VCaP (cell line): ENCODE measurements at regions not wholly inside any gene's neighbourhood (a gene's known extent, or its start where the extent isn't known, plus 50 kb on each side); places are given as distances from the start of the nearest gene placed in this dataset.
"Not testable (repeated sequence)": the region's sequence is repeated elsewhere in the genome, so short reads cannot be mapped to it uniquely, and the experiment has no call there.

Experiments
- H3K27ac ChIP-seq: fragments of 450-650 bp; 2 replicates; pipeline ENCODE4 v1.5.1; 2017
- TF ChIP-seq, protein P1 (sequence below): fragments of 450-650 bp; conservative IDR thresholded peaks from 2 replicates; pipeline ENCODE4 v1.5.1; 2017; ENCODE audit warnings: mild to moderate bottlenecking, moderate library complexity

DNA sequence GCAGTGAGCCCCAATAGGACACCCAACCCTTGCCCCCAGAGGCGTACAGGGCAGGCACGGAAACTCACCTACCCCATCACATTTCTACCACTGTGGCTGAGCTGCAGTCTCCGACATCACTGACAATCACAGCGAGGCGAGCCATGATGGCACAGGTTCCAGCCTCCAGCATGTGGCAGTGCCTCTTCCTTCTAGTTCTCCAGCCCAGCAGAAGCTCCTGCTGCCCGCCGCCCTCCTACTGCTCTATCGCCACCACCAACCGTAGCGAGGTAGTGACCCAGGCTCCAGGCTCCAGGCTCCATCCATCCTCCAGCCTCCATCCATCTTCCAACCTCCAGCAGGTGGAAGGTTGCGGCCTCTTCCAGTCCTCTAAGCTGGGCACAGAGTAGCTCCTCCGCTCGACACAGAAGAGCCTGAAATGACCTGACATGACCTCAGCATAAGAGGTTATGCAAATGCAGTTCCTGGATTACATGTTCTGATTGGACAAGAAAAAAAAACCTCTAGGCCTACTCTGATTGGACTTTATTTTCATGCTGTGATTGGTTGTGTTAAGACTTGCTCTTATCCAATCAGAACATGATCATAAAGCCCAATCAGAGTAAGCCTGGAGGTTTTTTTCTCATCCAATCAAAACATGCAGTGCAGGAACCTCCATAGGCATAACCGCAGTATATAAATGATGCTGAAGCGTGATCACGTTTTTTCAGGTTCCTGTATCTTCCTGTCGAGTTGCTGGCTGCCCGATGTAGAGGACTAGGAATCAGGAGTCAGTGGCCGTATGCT lies 438.9 kb upstream of the ZNF337 start:
- TF ChIP-seq, protein P1, sequence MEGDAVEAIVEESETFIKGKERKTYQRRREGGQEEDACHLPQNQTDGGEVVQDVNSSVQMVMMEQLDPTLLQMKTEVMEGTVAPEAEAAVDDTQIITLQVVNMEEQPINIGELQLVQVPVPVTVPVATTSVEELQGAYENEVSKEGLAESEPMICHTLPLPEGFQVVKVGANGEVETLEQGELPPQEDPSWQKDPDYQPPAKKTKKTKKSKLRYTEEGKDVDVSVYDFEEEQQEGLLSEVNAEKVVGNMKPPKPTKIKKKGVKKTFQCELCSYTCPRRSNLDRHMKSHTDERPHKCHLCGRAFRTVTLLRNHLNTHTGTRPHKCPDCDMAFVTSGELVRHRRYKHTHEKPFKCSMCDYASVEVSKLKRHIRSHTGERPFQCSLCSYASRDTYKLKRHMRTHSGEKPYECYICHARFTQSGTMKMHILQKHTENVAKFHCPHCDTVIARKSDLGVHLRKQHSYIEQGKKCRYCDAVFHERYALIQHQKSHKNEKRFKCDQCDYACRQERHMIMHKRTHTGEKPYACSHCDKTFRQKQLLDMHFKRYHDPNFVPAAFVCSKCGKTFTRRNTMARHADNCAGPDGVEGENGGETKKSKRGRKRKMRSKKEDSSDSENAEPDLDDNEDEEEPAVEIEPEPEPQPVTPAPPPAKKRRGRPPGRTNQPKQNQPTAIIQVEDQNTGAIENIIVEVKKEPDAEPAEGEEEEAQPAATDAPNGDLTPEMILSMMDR: no peak
- no peak overlapping the region for H3K27ac ChIP-seq

GRCh38 chr20:26134606-26135005 lies 438.0 kb upstream of the ZNF337 start:
- no peak overlapping the region for H3K27ac ChIP-seq
- TF ChIP-seq, protein P1: no peak

DNA sequence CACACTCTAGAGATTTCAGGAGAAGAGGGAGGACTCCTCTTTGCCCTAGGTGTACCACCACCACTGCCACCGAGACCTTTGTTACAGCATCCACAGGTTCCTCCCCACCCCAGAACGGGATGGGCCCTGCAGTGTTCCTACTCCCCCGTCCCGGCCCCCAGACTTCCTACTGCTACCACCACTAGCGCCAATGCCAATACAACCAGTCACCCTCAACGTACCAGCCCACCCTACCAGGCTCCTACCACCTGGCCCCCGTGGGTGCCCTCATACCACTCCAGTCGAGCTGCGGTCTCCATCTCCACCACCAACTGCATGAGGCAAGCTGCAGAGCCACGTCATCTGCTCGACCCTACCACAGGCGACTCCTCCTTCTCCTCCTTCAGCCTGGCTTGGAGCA lies 437.1 kb upstream of the ZNF337 start:
- not testable (repeated sequence) for H3K27ac ChIP-seq

GRCh38 chr20:26120920-26121319 lies 424.3 kb upstream of the ZNF337 start:
- H3K27ac ChIP-seq: not testable (repeated sequence)

DNA sequence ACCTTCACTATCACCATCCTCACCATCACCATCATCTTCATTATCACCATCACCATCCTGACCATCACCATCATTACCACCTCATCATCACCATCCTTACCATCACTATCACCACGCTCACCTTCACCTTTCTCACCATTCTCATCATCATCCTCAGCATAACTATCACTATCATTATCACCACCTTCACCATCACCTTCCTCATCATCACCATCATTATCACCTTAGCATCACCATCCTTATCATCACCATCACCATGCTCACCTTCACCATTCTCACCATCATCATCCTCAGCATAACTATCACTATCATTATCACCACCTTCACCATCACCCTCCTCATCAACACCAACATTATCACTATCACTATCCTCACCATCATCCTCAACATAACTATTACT lies 397.8 kb upstream of the ZNF337 start:
- not testable (repeated sequence) for H3K27ac ChIP-seq

- H3K27ac ChIP-seq: not testable (repeated sequence)
Observed at GRCh38 chr20:26091921-26092320, 395.3 kb upstream of the ZNF337 start.

DNA sequence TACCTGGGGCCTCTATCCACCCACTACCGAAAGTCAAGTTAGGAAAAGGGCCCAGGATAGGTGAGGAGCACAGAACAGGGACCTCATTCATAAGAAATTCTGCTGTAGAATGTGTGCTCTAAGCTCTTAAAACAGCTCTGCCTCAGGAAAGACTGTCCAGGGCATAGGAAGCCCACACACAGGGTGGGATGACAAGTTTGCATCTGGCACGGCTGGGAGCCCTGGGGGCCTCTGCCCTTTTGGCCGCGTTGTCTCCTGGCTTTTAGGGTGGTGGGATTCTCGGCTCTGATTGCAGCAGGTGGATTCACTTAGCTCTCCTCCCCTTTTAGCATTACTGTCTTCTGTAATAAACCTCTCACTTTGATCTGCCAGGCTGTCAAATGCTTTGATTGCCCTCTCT lies 389.5 kb upstream of the ZNF337 start:
- H3K27ac ChIP-seq: not testable (repeated sequence)

- H3K27ac ChIP-seq: not testable (repeated sequence)
Observed at GRCh38 chr20:26073972-26074371, 377.3 kb upstream of the ZNF337 start.

DNA sequence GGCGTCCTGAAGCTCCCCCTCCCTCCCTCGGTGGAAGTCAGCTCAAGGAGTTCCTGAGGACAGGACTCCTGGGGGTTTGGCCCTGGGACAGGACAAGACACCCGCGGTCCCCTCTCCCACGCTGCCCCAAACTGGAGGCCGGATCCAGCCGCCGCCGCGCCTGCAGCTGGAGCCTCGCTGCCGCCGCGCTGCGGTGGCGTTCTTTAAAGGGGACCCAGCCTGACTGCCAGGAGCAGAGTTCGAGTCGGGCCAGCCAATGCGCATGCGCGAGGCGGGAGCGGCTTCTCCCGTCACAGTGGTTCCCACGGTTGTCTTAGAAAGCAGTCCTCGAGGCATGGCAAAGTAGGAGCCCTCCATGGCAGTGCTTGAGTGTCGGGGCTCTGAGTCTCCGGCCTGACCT lies 362.7 kb upstream of the ZNF337 start:
- not testable (repeated sequence) for H3K27ac ChIP-seq

DNA sequence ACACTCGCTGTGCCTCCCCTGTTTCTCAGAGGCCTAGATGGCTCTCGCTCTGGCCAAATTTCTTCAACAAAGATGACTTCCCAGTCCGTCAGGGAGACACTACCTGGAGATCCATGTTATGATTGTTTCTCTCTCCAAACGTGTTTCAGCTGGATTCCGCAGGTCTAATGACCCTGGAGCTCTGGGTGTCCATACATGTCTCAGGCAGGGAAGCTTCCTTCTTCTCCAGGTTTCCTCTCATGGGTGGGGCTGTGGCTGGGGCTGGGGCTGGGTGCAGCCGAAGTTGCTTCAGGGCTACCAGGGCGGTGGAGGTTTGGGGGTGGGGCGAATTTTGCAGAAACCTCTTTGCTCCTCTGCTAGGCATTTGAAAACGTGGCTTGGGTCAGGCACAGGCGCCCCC lies 361.8 kb upstream of the ZNF337 start:
- H3K27ac ChIP-seq: not testable (repeated sequence)

DNA sequence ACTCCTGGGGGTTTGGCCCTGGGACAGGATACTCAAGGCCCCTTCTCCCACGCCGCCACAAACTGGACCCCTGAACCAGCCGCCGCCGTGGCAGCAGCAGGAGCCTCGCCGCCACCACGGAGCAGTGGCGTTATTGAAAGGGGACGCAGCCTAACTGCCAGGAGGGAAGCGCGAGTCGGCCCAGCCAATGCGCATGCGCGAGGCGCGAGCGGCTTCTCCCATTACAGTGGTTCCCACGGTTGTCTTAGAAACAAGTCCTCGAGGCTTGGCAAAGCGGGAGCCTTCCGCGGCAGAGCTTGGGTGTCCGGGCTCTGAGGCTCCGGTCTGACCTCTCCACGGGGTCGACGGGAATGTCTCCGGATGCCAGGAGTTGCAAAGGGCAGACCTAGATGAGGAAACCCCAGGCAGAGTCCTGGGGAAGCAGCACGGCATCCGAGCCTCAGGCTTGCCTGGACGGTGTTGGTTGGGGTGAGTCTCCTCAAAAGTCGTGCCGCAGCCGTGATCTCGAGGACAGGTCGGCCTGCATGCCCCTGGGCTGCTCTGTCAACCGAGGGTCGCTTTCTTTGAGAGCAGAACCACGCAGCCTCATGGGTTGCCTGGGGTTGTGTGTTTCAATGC lies 360.6 kb upstream of the ZNF337 start:
- H3K27ac ChIP-seq: not testable (repeated sequence)

- not testable (repeated sequence) for H3K27ac ChIP-seq
Observed at GRCh38 chr20:26025792-26026191, 329.1 kb upstream of the ZNF337 start.

DNA sequence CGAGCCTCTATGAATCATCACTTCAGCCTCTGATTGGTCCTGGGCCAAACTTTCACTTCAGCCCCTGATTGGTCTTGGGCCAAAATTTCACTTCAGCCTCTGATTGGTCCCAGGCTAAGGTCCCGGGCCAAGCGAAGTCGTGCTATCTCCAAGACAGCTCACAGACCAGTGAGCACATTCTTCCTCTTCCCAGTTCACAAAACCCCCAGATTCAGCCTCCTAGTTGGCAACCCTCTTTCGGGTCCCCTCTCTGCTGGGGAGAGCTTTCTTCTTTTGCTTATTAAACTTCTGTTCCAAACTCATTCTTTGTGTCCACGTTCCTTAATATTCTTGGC lies 314.3 kb upstream of the ZNF337 start:
- H3K27ac ChIP-seq: not testable (repeated sequence)

- H3K27ac ChIP-seq: not testable (repeated sequence)
Observed at GRCh38 chr20:26010224-26010941, 313.7 kb upstream of the ZNF337 start.

DNA sequence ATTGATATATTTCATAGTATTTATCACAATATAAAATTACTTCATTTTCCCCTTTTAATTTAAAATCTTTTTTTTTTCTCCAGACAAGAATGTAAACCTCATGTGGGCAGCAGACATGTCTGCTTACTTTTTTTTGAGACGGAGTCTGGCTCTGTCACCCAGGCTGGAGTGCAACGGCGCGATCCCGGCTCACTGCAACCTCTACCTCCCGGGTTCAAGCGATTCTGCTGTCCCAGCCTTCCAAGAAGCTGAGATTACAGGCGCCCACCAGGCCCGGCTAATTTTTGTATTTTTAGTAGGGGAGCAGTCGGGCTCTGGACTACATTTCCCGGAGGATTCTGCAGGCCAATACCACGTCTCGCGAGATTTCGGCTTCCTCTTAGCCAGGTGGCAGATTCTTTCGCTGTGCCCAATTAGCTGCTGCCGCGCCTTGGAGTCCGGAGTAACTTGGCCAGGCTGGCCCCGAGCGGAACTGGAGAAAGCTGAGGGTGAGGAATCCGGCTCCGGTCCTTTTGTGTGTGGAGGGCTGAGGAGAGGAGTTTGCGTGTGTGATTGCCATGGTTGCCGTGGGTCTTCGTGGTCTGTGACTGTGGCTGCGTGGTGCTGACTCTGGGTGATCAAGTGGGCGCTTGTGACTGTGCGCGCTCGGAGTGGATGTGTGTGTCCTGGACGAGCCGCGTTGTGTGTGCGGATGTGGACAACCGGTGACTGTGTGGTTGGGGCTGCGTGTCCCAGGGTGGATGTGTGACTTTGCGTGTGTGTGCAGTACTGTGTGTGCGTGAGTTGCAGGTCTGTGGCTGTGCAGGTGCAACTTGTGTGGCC lies 313.0 kb upstream of the ZNF337 start:
- H3K27ac ChIP-seq: not testable (repeated sequence)

GRCh38 chr20:26008026-26008425 lies 311.4 kb upstream of the ZNF337 start:
- H3K27ac ChIP-seq: not testable (repeated sequence)

DNA sequence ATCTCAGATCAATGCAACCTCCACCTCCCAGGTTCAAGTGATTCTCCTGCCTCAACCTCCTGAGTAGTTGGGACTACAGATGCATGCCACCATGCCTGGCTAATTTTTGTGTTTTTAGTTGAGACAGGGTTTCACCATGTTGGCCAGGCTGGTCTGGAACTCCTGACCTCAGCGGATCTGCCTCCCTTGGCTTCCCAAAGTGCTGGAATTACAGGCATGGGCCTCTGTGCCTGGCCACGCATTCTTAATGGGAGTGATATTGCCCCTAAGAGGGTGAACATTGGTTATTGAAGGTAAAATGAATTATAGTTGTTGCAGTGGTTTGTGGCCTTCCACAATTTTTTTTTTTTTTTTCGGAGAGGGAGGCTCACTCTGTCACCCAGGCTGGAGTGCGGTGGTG lies 309.5 kb upstream of the ZNF337 start:
- not testable (repeated sequence) for H3K27ac ChIP-seq

DNA sequence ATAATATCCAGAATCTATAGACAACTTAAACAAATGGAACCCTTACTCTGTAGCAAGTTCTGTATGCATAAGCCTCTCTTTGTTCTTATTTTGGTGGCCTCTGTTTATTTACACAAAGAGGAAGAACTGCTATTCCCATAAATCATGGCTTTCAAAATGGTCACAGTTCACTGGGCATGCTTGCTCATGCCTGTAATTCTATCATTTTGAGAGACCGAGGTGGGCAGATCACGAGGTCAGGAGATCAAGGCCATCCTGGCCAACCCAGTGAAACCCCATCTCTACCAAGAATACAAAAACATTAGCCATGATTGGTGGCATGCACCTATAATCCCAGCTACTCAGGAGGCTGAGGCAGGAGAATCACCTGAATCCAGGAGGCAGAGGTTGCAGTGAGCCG lies 307.3 kb upstream of the ZNF337 start:
- H3K27ac ChIP-seq: not testable (repeated sequence)
